Parathyroid adenoma (tissue), 2 donors: ENCODE measurements at regions not wholly inside any gene's neighbourhood (a gene's known extent, or its start where the extent isn't known, plus 50 kb on each side); places are given as distances from the start of the nearest gene placed in this dataset.

Experiments used
- H2AFZ ChIP-seq: fragments of 300-600 bp; sonication (generic); one replicate; pipeline ENCODE4 v1.7.0; 2017; ENCODE audit warnings: antibody characterized with exemption, mild to moderate bottlenecking
- H3K27ac ChIP-seq: fragments of 300-600 bp; sonication (generic); one replicate; pipeline ENCODE4 v1.7.0; 2017
- H3K27me3 ChIP-seq: fragments of 300-600 bp; sonication (generic); one replicate; pipeline ENCODE4 v1.7.0; 2017; ENCODE audit warnings: low read length; ENCODE audit not compliant: control insufficient read depth, insufficient read depth
- H3K36me3 ChIP-seq: fragments of 300-600 bp; sonication (generic); one replicate; pipeline ENCODE4 v1.7.0; 2017; ENCODE audit warnings: low read length; ENCODE audit not compliant: control insufficient read depth, insufficient read depth
- H3K4me1 ChIP-seq: fragments of 300-600 bp; sonication (generic); one replicate; pipeline ENCODE4 v1.7.0; 2017; ENCODE audit warnings: control low read depth
- H3K4me2 ChIP-seq: fragments of 300-600 bp; sonication (generic); one replicate; pipeline ENCODE4 v1.7.0; 2017; ENCODE audit warnings: low read length
- H3K4me3 ChIP-seq: fragments of 300-600 bp; sonication (generic); one replicate; pipeline ENCODE4 v1.7.0; 2017; ENCODE audit warnings: low read depth, low read length
- H3K79me2 ChIP-seq: fragments of 300-600 bp; sonication (generic); one replicate; pipeline ENCODE4 v1.7.0; 2017; ENCODE audit warnings: control low read depth
- H3K9ac ChIP-seq: fragments of 300-600 bp; sonication (generic); one replicate; pipeline ENCODE4 v1.7.0; 2017; ENCODE audit warnings: mild to moderate bottlenecking
- H3K9me3 ChIP-seq: fragments of 300-600 bp; sonication (generic); one replicate; pipeline ENCODE4 v1.7.0; 2017; ENCODE audit warnings: low read length; ENCODE audit not compliant: control insufficient read depth
- CTCF ChIP-seq: fragments of 300-600 bp; sonication (generic); IDR thresholded peaks from one replicate; pipeline ENCODE4 v1.7.0; 2017; ENCODE audit warnings: antibody characterized with exemption, mild to moderate bottlenecking
- donor health status: primary hyperparathyroidism.

GRCh38 chr6:44006872-44007303, 120.4 kb downstream of the MRPL14 start:
- H3K79me2 ChIP-seq: no peaks in the 10 kb centered on the region
- H3K4me2 ChIP-seq: no peak overlapping the region
- H3K27ac ChIP-seq: no peak overlapping the region
- peaks cover 2% of the 10 kb centered on the region for H3K4me1 ChIP-seq
- no peaks in the 10 kb centered on the region for H3K9me3 ChIP-seq
- H3K9ac ChIP-seq: no peak overlapping the region
- TF ChIP-seq CTCF: no peak
- no peaks in the 10 kb centered on the region for H3K36me3 ChIP-seq
- H3K4me3 ChIP-seq: no peak overlapping the region
- H3K27me3 ChIP-seq: no peaks in the 10 kb centered on the region
- H2AFZ ChIP-seq: no peak overlapping the region

GRCh38 chr6:44006123-44006871, 121.0 kb downstream of the MRPL14 start:
- no peak overlapping the region for H3K27ac ChIP-seq
- no peaks in the 10 kb centered on the region for H3K27me3 ChIP-seq
- peaks cover 2% of the 10 kb centered on the region for H3K4me1 ChIP-seq
- H3K36me3 ChIP-seq: no peaks in the 10 kb centered on the region
- no peak overlapping the region for H3K9ac ChIP-seq
- no peak overlapping the region for H2AFZ ChIP-seq
- TF ChIP-seq CTCF: no peak
- H3K9me3 ChIP-seq: no peaks in the 10 kb centered on the region
- H3K79me2 ChIP-seq: no peaks in the 10 kb centered on the region
- no peak overlapping the region for H3K4me2 ChIP-seq
- no peak overlapping the region for H3K4me3 ChIP-seq

GRCh38 chr6:44005507-44005903, 121.7 kb downstream of the MRPL14 start:
- Histone ChIP-seq H3K27me3 (no peaks in the 10 kb centered on the region), H3K27ac (no peak overlapping the region), H3K9me3 (no peaks in the 10 kb centered on the region), H3K9ac (no peak overlapping the region), H3K79me2 (no peaks in the 10 kb centered on the region), H3K36me3 (no peaks in the 10 kb centered on the region), H3K4me1 (peaks cover 2% of the 10 kb centered on the region), H3K4me2 (no peak overlapping the region), H3K4me3 (no peak overlapping the region), H2AFZ (no peak overlapping the region)
- TF ChIP-seq CTCF: no peak

- no peaks in the 10 kb centered on the region for H3K79me2 ChIP-seq
Measured at GRCh38 chr6:44004625-44005506, 122.4 kb downstream of the MRPL14 start.

More at GRCh38 chr6:44004625-44005506, 122.4 kb downstream of the MRPL14 start:
- H3K9ac ChIP-seq: no peak overlapping the region
- H3K4me2 ChIP-seq: no peak overlapping the region
- no peak overlapping the region for H3K27ac ChIP-seq
- no peaks in the 10 kb centered on the region for H3K9me3 ChIP-seq
- H2AFZ ChIP-seq: no peak overlapping the region
- H3K4me1 ChIP-seq: peaks cover 2% of the 10 kb centered on the region
- H3K4me3 ChIP-seq: no peak overlapping the region
- H3K36me3 ChIP-seq: no peaks in the 10 kb centered on the region
- TF ChIP-seq CTCF: no peak
- H3K27me3 ChIP-seq: no peaks in the 10 kb centered on the region
